Panc1 (cell line): ENCODE measurements at regions not wholly inside any gene's neighbourhood (a gene's known extent, or its start where the extent isn't known, plus 50 kb on each side); places are given as distances from the start of the nearest gene placed in this dataset.

Experiments
- ATAC-seq: fragments of 200-7000 bp; cut with Tn5 transposase; 2 replicates; pipeline ENCODE4 v1.9.1; 2020; ENCODE audit warnings: mild to moderate bottlenecking, moderate library complexity
- BruUV-seq: library from RNA; stranded (reverse); fragments of 400-500 nt; replicated peaks from 2 replicates; lab custom pipeline; 2021; lab: Mats Ljungman, UMichigan
- CTCF ChIA-PET: fragments of 300-600 bp; sonication (Branson Sonifier 250); formaldehyde crosslinking; loops from one replicate; lab custom pipeline; 2022; ENCODE audit warnings: antibody characterized with exemption; lab: Charles Lee
- POLR2A ChIA-PET: fragments of 300-600 bp; sonication (Branson Sonifier 250); formaldehyde crosslinking; loops from one replicate; lab custom pipeline; 2022; ENCODE audit warnings: antibody characterized with exemption; lab: Charles Lee
- DNase-seq: peaks from one replicate; pipeline ENCODE4 v3.0.0-alpha.2; 2010; ENCODE audit warnings: low read depth, low spot score
- H3K27ac ChIP-seq: 2 replicates; pipeline ENCODE4 v1.5.1; 2011; ENCODE audit warnings: mild to moderate bottlenecking, low read length, inconsistent platforms
- H3K27me3 ChIP-seq: fragments of 200-500 bp; sonication (Bioruptor generic); 2 replicates; pipeline ENCODE4 v1.6.0; 2014; ENCODE audit warnings: low read length, inconsistent platforms; ENCODE audit not compliant: control insufficient read depth, insufficient read depth
- H3K36me3 ChIP-seq: fragments of 200-500 bp; sonication (Bioruptor generic); 2 replicates; pipeline ENCODE4 v1.5.1; 2014; ENCODE audit warnings: inconsistent platforms, mild to moderate bottlenecking, low read length, moderate library complexity; ENCODE audit not compliant: control insufficient read depth, insufficient read depth
- H3K4me1 ChIP-seq: 2 replicates; pipeline ENCODE4 v1.5.1; 2011; ENCODE audit warnings: inconsistent platforms, mild to moderate bottlenecking, low read length, moderate library complexity; ENCODE audit not compliant: control insufficient read depth, insufficient read depth
- H3K4me3 ChIP-seq, 2 experiments: 2 replicates each; pipeline ENCODE4 v1.5.1; 2011 to 2012; ENCODE audit warnings: low read depth in 2 of 2, low read length in 2 of 2, mild to moderate bottlenecking in 2 of 2, inconsistent platforms in 1 of 2, moderate library complexity in 1 of 2
- H3K9me3 ChIP-seq: fragments of 200-500 bp; sonication (Bioruptor generic); 2 replicates; pipeline ENCODE4 v1.5.1; 2014; ENCODE audit warnings: low read depth, mild to moderate bottlenecking, inconsistent platforms, low read length, moderate library complexity; ENCODE audit not compliant: control insufficient read depth, insufficient read depth
- CTCF ChIP-seq: fragments of 450-650 bp; IDR thresholded peaks from 2 replicates; pipeline ENCODE4 v1.5.1; 2017; ENCODE audit warnings: mild to moderate bottlenecking
- POLR2AphosphoS5 ChIP-seq: IDR thresholded peaks from 2 replicates; pipeline ENCODE4 v1.6.1; 2012; ENCODE audit warnings: mild to moderate bottlenecking, low read depth, low read length, moderate library complexity
- SIN3A ChIP-seq: IDR thresholded peaks from 2 replicates; pipeline ENCODE4 v1.6.1; 2012; ENCODE audit warnings: low read depth, mild to moderate bottlenecking, low read length, moderate library complexity, borderline replicate concordance; ENCODE audit not compliant: insufficient read depth
- TCF7L2 ChIP-seq: IDR thresholded peaks from 2 replicates; pipeline ENCODE4 v1.6.1; 2011; ENCODE audit warnings: mild to moderate bottlenecking, low read depth, low read length, inconsistent platforms
- in situ Hi-C: cut with HindIII; loops from 2 replicates; pipeline ENCODE4 v1.10.0; 2016; ENCODE audit warnings: low sequenced_read_pairs, low pct_unique_long_range_greater_than_20kb
- intact Hi-C: fragments of 100-400 bp; cut with micrococcal nuclease; formaldehyde crosslinking; loops from one replicate; pipeline ENCODE4 v1.10.0; 2022; ENCODE audit not compliant: unreplicated experiment
- TF ChIP-seq, protein P1 (sequence below), 2 experiments: IDR thresholded peaks; 2 replicates each; pipeline ENCODE4 v1.6.1; 2011 to 2012; ENCODE audit warnings: low read depth in 2 of 2, control low read depth in 1 of 2, low read length in 1 of 2, mild to moderate bottlenecking in 1 of 2, moderate library complexity in 1 of 2; ENCODE audit not compliant: insufficient read depth in 1 of 2

GRCh38 chr7:138254444-138254843 is 178.2 kb downstream of the AKR1D1 start:
- in situ Hi-C loops: no loop called here
- ATAC-seq: no peak
- no peak for TF ChIP-seq TCF7L2
- TF ChIP-seq SIN3A: no peak
- no peak for TF ChIP-seq CTCF
- TF ChIP-seq, protein P1, sequence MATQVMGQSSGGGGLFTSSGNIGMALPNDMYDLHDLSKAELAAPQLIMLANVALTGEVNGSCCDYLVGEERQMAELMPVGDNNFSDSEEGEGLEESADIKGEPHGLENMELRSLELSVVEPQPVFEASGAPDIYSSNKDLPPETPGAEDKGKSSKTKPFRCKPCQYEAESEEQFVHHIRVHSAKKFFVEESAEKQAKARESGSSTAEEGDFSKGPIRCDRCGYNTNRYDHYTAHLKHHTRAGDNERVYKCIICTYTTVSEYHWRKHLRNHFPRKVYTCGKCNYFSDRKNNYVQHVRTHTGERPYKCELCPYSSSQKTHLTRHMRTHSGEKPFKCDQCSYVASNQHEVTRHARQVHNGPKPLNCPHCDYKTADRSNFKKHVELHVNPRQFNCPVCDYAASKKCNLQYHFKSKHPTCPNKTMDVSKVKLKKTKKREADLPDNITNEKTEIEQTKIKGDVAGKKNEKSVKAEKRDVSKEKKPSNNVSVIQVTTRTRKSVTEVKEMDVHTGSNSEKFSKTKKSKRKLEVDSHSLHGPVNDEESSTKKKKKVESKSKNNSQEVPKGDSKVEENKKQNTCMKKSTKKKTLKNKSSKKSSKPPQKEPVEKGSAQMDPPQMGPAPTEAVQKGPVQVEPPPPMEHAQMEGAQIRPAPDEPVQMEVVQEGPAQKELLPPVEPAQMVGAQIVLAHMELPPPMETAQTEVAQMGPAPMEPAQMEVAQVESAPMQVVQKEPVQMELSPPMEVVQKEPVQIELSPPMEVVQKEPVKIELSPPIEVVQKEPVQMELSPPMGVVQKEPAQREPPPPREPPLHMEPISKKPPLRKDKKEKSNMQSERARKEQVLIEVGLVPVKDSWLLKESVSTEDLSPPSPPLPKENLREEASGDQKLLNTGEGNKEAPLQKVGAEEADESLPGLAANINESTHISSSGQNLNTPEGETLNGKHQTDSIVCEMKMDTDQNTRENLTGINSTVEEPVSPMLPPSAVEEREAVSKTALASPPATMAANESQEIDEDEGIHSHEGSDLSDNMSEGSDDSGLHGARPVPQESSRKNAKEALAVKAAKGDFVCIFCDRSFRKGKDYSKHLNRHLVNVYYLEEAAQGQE (IDR thresholded peaks at IDR 0.05; ENCODE audit: insufficient read depth in 1 of 2, low read depth in 2 of 2, low read length in 1 of 2): no peak
- TF ChIP-seq POLR2AphosphoS5: no peak
- Histone ChIP-seq H3K9me3 (no peaks in the 10 kb centered on the region), H3K27ac (no peak overlapping the region), H3K27me3 (no peaks in the 10 kb centered on the region), H3K4me3 (no peak overlapping the region), H3K36me3 (no peaks in the 10 kb centered on the region), H3K4me1 (no peaks in the 10 kb centered on the region)
- no TSS peak for BruUV-seq
- ChIA-PET POLR2A (no interaction called here), CTCF (no interaction called here)
- DNase-seq: no peak
- intact Hi-C loops: no loop called here

DNA sequence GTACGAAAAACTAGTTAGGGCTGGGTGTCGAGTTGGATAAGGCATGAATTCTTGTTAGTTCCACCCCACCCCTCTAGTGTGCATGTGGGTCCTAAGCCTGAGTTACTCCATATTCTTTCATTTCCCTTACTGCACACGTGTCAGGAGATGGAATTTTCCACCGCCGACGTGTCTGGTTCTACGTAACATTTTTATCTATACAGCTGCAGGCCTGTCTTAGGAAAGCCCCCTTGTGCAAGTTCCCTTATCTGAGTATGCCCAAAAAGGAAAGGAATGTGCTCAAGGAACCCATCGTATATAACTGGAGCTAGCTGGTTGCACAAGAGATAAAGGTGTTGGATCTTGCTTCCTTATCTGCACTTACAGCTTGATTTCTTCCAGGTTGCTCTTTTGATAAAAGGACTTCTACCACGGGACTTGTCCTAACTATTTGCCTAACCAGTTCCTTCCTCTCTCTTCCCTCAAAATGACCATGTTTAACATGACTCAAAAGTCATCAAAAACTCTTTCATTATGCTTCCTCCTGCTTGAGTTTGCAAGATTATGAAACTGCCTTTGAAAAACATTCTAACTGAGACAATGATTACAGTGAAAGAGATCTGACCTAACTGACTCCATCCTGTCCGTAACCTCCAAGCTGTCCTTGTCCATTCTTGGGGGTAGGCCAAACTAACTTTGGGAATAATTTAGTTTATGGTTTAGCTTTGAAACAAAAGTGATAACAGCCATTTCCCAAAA is 181.4 kb downstream of the AKR1D1 start:
- no peaks in the 10 kb centered on the region for H3K27me3 ChIP-seq
- H3K4me3 ChIP-seq: no peak overlapping the region
- intact Hi-C loops (no loop called here), in situ Hi-C loops (no loop called here)
- no peaks in the 10 kb centered on the region for H3K36me3 ChIP-seq
- ATAC-seq: no peak
- ChIA-PET POLR2A (no interaction called here), CTCF (interaction anchor here (0.6 kb wide), 1 partner anchor 636 kb away, joined by 3 read pairs; no protein-coding TSS in a partner anchor)
- DNase-seq: no peak
- no peaks in the 10 kb centered on the region for H3K9me3 ChIP-seq
- no TSS peak for BruUV-seq
- H3K4me1 ChIP-seq: no peaks in the 10 kb centered on the region
- H3K27ac ChIP-seq: no peak overlapping the region
- TF ChIP-seq CTCF (no peak), POLR2AphosphoS5 (no peak), TCF7L2 (no peak), SIN3A (no peak)
- TF ChIP-seq, protein P1 (IDR thresholded peaks at IDR 0.05; ENCODE audit: insufficient read depth in 1 of 2, low read depth in 2 of 2, low read length in 1 of 2): no peak
